NCI-H146 (cell line): ENCODE measurements at regions not wholly inside any gene's neighbourhood (a gene's known extent, or its start where the extent isn't known, plus 50 kb on each side); places are given as distances from the start of the nearest gene placed in this dataset.

Experiments used
- DNase-seq: peaks from one replicate; lab custom pipeline; 2025; lab: John Stamatoyannopoulos, UW

DNA sequence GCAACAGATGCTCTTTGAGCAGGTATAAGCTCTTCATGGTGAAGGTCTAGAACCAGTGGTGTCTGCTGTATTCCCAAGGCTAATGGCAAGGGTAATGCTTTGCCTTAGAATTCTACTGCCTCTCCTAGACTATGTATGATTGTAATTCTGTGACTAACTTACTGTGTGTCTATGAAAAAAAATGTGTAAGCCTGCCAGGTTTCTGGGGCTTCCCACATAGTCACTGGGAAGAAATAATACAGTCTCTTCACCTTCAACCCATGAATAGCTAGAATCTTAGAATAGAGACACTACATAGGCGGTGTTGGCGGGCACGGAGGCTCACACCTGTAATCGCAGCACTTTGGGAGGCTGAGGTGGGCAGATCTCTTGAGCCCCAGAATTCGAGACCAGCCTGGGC is 84.1 kb downstream of the C11orf91 start:
- DNase-seq = no peak

DNA sequence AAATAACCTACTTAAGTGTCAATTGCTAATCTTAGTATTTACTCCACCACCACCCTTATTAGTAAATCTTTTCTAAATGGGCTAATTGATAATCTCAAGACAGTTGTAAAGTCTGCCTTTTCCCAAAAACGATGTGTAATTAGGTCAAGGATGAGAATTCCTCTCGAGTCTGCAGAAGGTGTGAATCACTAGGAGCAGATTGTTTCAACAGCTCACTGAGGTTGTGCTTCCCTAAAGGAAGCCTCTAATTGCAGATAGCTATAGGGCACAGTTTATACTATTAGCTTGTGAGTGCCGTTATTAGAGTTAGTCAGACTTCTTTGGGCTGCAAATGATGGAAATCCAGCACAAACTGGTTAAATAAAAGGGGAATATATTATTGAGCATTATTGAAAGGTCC is 84.9 kb downstream of the C11orf91 start:
- no peak for DNase-seq

DNA sequence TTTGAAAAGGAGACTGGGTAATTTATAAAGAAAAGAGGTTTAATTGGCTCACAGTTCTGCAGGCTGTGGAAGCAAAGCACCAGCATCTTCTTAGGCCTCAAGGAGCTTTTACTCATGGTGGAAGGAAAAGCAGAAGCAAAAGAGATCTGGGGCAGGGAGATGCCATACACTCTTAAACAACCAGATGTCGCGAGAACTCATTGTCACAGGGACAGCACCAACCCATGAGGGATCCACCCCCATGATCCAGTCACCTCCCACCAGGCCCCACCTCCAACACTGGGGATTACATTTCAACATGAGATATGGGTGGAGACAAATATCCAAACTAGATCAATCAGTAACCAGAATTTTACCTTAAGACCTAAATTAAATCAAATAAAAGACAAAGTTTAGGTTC is 87.2 kb downstream of the C11orf91 start:
- no peak for DNase-seq

DNA sequence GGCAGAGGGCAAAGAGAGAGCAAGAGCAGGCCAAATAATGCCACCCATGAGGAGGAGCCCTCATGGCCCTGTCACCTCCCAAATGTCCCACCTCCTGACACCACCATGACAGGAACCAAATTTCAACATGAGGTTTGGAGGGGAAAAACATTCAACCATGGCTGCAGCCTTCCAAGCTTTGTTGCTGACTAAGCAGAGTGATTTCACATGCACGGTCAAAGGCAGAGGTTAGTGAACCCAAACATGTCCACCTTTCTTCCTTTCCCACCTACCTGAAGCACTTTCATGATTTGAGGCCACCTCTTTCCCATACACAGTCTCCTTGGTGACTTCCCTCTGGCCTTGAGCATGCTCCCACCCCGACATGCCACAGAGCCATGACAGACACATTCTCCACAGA is 89.7 kb downstream of the C11orf91 start:
- DNase-seq = no peak

DNA sequence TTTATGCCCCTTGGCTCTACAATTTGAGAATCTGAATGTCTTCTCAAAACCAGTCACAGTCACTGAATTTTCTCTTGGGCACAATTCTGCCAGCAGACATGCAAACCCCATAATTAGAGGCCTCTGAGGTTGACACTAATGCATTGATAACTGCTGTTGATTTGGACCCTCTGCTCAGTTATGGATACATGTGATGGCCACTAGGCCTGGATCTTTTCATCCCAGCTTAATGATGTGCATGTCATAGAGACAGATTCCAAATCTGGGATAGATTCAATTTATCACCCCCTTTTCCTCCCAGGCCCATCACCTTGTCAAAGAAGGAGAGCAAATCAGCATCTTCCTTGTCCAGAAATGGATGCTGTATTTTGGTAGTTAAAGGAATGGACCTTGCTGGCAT is 92.2 kb downstream of the C11orf91 start:
- no peak for DNase-seq

DNA sequence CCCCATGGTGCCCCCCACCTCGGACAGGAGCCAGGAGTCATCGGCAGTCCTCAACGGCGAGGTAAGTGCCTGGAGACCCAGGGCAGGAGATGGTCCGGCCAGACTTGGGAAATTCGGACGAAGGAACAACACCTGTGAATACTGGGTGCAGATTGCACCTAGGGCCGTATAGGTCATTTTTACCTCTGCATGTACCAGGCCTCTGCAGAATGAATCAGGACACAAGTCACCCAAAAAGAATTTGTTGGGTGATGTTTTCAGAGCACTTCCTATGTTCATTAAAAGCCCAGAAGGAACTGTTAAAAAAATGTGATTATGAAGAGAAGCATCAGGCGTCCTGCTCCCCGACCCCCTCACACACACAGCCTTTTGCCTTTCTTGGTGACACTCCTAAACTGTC is 93.9 kb downstream of the C11orf91 start:
- no peak for DNase-seq

DNA sequence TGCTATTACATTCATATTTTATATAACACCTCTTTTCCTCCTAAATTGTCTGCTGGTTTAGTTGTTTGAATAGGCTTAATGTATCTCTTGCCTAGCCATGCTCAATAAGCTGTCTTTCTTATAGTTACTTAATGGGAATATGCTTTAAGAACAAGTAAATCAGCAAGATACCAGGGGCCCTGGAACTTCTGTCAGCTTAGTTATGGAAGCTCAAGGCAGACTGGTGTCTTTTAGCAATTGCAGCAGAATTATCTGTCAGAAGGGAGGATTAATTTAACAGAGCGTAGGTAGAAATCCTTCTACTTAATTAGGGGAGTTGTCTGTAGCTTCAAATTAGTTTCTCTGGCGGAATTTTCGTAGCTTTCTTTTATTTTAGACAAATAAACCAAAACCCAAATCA is 94.9 kb downstream of the C11orf91 start:
- no peak for DNase-seq

DNA sequence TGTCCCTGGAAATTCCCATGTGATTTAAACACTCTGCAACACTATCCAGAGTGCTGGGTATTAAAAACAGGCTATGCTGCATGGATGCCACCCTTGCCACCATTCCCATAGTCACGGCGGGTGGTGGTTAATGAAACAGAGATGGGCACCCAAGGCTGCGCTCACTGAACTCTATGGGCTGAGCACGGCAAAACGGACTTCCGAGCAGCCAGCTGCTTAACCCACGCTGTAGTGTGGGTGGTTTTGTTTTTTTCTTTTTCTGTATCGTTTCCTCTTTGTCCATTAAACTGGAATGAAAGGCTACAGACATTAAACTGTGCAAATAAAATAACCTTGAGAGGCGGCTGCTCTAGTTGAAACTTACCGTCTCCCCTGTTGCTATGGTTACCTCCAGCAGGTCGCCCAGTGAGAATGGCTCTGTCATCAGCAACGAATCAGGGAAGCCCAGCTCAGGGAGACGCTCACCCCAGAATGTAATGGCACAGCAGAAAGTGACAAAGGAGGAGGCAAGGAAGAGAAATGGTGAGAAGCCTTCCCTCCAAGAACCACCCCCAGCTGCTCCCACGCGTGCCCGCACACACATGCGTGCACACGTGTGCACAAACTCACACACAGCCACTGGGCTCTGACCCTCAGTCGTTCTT is 102.1 kb downstream of the C11orf91 start:
- peak; percentile 72 for DNase-seq

DNA sequence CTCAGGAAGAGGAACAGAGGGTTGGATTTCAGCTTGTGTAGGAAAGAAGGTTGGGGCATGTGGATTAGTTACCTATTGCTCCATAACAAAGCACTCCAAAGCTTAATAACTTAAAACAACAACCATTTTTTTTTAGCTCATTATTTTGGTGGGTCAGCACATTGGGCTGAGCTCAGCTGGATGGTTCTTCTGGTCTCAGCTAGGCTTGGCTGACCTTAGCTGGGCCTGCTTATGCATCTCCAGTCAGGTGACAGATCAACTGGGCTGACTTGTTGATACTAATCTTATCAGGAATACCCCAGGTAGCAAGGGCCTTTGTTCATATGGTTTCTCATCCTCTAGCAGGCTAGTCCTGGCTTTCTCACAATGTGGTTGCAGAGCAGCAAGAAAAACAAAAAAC is 106.4 kb downstream of the C11orf91 start:
- DNase-seq = no peak

DNA sequence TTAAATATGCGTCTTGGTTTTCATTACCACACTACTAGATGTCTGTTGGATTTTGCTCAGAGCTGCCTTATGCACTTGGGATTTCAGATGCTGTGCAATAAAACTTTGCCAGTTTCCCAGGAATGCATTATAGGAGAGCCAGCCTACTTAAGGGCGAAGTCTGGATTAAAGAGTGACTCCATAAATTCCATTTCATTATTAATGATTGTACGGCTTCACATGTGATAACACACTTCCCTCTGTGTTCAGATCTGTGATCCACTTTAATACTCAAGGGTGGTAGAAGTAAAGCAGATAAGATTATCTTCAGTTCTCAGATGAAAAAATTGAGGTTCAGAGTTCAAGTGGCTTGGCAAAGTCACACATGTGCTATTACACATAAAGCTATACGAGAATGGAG is 110.2 kb downstream of the C11orf91 start:
- no peak for DNase-seq

DNA sequence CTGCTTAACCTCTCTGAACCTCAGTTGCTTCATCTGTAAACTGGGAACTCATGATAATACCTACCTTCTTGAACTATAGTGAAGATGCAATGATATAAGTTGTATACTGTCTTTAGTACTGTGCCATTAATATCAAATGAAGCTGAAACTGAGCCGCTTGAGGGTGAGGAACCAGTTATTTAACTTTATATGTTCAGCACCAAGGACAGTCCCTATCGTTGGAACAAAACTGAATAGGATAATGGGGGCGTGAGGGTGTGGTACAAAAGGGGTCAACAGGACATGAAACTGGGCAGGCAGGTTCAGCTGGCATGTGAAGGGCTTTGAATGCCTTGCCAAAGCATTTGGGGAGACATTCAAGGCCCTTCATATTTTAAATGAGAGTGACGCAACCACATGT is 112.6 kb downstream of the C11orf91 start:
- DNase-seq = no peak

DNA sequence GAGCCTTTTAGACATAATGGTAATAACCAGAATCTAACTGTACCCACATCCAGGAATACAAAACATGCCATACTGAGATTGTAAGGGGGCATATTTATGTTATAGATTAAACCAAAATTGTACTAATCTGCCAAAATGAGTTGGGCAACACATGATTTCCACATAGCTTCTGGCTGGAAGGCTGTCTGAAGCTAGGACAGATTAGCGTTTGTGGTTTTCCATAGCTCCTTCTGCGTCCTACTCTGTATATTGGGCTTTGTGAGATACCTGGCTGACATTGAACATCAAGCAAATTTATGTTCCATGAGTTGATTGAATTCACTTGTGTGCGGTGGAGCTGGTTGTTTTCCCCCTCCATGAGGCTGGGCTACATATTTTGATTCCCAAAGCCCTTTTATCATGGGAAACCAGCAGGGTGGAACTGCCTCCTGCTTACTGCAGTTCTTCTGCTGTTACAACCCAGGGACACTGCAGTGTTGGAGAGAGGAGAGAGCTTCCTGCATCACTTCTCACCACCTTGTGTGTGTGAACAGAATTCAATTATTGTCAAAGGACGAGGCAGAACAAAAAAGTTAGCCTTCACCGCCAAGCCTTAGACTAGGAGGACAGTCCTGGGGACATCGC is 114.9 kb downstream of the C11orf91 start:
- DNase-seq = no peak

DNA sequence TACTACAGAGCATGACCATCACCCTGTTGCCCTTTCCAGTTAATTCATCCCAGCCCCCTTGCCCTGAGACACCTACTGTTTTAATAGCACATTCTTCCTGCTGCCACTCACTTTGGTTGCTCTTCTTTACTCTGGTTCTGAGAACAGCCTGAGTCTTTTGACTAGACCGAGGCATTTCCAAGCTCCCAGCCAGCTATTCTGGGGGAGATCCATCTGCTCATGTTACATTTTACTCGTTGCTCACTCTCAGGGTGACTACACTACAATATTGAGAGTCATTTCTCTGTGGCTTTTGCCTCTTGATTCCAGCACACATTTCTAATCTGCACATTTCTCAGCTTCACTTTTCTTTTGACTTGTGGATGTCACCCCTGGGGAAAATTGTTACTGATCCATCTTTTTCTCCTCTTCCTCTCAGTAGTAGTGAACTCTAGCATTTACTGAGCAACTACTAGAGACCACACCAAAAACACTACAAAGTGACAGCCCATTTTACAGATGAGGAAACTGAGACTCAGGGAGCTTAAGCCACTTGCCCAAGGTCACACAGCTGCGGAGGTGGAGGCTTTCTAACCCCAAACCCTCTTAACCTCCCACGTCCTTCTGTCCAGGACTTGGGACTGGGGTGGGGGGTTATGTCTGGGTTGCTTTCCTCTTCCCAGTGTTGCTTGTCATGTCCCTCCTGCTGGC is 117.8 kb downstream of the C11orf91 start:
- no peak for DNase-seq

DNA sequence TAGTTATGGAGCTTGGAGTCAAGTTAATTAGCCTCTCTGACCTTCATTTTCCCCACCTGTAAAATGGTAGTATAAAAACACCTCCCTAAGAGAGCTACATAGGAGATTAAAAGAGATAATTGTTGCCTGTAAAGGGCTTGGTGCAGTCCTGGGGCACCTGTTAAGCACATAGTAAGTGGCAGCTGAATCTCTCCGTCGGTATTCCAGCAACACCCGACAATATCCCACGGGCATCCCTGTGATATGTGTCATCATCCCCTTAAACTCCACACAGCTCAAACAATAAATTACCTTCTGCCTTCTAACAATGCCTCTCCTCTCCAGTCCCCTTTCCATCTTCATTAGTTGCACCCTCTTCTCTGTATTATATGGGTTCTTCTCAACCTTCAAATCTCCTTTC is 121.5 kb downstream of the C11orf91 start:
- DNase-seq = no peak

DNA sequence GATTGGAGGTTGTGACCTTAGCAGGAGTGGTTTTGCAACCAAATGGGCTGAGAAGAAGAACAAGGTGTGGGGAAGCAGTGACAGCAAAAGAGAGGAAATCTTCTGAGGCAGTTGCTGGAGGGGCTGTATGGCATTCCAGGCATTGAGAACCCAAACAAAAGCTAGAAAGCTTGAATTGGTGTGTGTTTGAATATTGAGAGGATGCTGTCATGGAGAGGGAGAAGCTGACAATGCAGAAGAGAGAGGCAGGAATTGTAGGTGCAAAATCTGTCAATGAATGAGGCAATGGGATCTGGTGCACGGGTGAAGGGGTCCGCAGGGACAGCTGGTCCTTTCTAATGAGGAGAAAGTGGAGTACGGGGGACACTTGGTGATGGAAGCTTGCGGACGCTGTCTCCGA is 123.4 kb downstream of the C11orf91 start:
- no peak for DNase-seq

DNA sequence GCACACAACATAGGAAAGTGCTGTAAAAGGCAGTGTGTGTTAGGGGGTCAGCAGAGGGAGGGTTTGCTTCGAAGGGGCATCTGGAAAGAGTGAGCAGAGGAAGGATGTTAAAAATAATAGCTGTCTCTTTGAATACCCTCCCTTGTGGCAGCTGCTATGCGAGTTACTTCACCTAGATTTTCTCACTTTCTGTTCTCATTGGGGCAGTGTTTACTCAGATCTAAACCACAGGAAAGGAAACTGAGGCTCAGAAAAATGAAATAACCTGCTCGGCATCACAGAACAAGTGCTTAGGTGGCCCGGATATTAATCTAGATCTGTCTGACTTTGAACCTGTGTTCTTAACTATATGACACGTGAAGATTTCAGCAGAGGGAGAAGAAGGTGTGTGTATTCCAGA is 125.3 kb downstream of the C11orf91 start:
- DNase-seq = no peak

DNA sequence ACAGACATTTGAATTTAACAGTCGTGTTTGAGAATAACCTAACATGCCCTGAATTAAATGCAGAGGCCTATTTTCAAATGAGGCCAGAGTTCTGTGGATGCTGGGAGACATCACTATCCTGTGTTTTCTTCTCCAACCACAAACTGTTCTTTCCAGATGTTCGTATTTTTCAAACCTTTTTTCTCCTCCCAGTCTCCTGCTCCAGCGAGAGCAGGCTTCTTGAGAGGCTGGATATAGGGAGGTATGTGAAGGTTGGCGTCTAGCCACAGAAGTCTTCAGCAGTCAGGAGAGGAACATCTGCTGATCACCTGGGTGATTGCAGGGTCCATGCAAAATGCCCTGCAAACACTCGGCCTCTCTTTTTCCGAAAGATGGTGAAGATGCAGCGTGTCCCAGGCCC is 126.3 kb downstream of the C11orf91 start:
- DNase-seq = no peak

DNA sequence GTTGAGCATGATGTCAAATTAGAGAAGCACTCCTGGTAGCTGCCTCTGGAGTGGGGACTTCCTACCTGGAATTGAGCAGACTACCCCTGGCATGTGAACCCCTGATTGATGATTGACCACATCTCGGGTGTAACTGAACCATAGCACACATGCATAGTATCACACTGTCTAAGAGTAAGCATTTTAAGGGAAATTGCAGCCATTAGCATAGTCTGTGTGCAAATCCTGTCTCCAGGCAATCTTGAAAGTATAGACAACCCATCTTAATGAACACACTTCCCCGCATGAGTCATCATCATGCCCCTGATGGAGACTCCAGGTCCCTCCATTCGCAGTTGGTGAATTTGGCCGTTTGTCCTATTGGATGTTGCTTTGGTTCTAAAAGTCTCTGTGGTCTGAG is 131.3 kb downstream of the C11orf91 start:
- DNase-seq = no peak

DNA sequence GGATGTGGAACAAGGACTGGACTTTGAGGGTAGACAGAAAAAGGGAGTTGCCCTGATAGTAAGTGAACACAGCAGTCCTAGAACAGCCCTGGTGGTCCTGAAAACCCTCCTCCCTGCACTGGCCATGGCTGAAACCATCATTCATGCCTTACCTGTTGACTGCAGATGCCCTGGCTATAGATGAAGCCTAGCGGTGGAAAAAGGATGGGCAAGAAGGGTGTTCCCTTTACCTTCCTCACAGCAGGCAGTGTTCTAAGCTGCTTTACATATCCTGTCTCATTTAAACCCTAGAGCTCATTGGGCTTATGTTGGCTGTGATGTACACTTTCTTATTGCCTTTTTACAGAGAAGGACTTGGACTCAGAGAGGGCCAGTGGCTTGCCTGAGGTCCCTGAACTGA is 133.6 kb downstream of the C11orf91 start:
- DNase-seq = no peak

DNA sequence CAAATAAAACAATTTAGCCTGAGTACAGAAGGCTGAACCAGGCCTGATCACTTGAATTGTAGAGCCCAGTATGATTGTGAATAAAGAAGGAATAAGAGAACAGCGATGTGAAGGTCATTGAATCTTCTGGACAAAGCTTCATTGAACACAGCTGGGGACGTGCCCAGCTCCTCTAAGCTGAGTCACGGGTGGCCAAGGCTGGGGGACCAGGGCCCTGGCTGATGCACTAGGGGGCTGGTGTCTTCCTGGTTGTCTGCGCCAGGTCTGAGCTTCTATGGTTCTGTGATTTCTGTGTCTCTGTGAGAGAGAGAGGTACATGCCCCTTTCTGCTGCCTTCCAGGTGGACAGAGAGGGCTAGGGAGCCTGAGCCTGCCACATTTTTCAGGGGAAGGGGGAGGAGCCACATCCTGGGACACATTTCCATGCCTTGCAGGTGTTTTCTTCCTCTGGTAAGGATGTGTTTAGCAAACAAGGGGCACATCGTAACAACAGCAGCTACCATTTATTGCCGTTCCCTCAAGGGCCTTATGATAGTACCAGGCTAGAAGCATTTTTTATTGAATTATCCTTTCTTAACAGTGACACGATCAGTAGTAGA is 135.7 kb downstream of the C11orf91 start:
- DNase-seq = no peak

DNA sequence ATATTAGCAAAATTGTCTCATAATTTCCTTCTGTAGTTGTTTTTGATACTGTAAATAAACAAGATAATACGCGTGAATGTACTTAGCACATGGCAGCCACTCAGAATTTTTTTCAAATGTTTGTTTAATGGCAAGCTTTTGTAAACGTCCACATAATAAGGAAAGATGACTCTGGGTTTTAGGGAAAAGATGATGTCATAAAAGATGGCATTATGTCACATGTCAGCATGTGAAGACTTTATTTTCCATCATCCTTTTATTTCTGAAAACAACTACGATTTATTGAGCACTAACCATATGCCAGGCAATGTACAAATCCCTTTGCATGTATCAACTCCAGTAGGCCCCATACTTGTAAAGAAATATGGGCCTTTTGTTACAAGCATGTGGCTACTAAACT is 139.9 kb downstream of the C11orf91 start:
- DNase-seq = no peak

DNA sequence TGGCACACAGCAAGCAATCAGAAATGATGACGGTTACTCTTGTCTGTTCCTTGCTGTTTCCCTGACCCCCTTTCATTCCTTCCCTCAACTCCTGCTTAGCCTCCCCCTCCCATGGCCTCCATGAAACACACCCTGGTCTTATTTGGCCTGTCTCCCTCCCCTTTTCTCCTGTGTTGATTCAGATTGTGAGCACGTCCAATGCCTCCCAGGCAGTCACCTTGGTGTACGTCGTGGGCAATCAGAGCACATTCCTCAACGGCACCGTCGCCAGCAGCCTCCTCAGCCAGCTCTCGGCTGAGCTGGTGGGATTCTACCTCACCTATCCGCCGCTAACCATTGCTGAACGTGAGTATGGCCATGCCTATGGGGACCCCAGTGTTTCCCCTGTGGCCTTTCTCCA is 141.1 kb downstream of the C11orf91 start:
- DNase-seq = no peak

DNA sequence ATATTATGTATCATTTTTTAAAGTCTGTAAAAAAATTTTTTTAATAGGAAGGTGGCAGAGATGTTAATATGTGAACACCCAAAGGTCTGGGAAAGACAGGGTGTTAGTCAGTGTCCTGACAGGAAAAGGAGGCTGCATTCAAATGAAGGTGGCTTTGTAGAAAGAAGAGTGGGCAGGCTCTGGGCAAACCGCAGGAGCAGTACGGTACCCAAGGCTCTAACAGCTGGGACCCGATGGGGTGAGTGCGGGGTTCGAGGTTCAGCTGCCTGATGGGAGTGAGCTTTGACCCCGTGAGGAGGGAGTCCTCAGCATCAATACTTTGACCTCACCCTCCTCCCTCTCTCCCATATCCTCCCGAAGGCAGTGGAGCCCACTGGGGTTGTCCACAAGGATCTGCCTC is 142.5 kb downstream of the C11orf91 start:
- DNase-seq = no peak
